ENCODE measurements at regions not wholly inside any gene's neighbourhood (a gene's known extent, or its start where the extent isn't known, plus 50 kb on each side); places are given as distances from the start of the nearest gene placed in this dataset.

- no peak for DNase-seq
These were observed 118.8 kb downstream of the AXIN2 start for GRCh38 chr17:65442691-65443090.

- DNase-seq: no peak
These were observed 119.2 kb downstream of the AXIN2 start for GRCh38 chr17:65442250-65442649.

GRCh38 chr17:65441053-65441605 is 120.3 kb downstream of the AXIN2 start:
- no peak for DNase-seq

GRCh38 chr17:65438708-65439294 is 122.6 kb downstream of the AXIN2 start:
- no peak for DNase-seq

- no peak for DNase-seq
These were observed 123.3 kb downstream of the AXIN2 start for GRCh38 chr17:65438173-65438572.

GRCh38 chr17:65436871-65437270 is 124.6 kb downstream of the AXIN2 start:
- no peak for DNase-seq

- DNase-seq: no peak
These were observed 126.6 kb downstream of the AXIN2 start for GRCh38 chr17:65434878-65435277.

GRCh38 chr17:65434251-65434650 is 127.2 kb downstream of the AXIN2 start:
- no peak for DNase-seq

GRCh38 chr17:65433592-65433991 is 127.9 kb downstream of the AXIN2 start:
- DNase-seq: no peak

- DNase-seq: no peak
These were observed 128.3 kb downstream of the AXIN2 start for GRCh38 chr17:65433157-65433556.

GRCh38 chr17:65431116-65431515 is 130.3 kb downstream of the AXIN2 start:
- DNase-seq: no peak

- no peak for DNase-seq
These were observed 131.1 kb downstream of the AXIN2 start for GRCh38 chr17:65430209-65430833.

GRCh38 chr17:65423346-65424140 is 137.9 kb downstream of the AXIN2 start:
- no peak for DNase-seq

GRCh38 chr17:65418622-65419021 is 142.8 kb downstream of the AXIN2 start:
- no peak for DNase-seq

GRCh38 chr17:65417406-65418221 is 143.8 kb downstream of the AXIN2 start:
- DNase-seq: no peak

- DNase-seq: no peak
These were observed 145.5 kb downstream of the AXIN2 start for GRCh38 chr17:65415991-65416390.

GRCh38 chr17:65413390-65413789 is 148.1 kb downstream of the AXIN2 start:
- DNase-seq: no peak

GRCh38 chr17:65409381-65409780 is 152.1 kb downstream of the AXIN2 start:
- no peak for DNase-seq

GRCh38 chr17:65408050-65408449 is 153.4 kb downstream of the AXIN2 start:
- DNase-seq: no peak

- DNase-seq: no peak
These were observed 154.4 kb downstream of the AXIN2 start for GRCh38 chr17:65407017-65407416.

GRCh38 chr17:65406552-65406951 is 154.9 kb downstream of the AXIN2 start:
- no peak for DNase-seq

- no peak for DNase-seq
These were observed 155.9 kb downstream of the AXIN2 start for GRCh38 chr17:65405563-65405962.

GRCh38 chr17:65404761-65405160 is 156.7 kb downstream of the AXIN2 start:
- no peak for DNase-seq
